ENCODE measurements at regions not wholly inside any gene's neighbourhood (a gene's known extent, or its start where the extent isn't known, plus 50 kb on each side); places are given as distances from the start of the nearest gene placed in this dataset.

GRCh38 chr17:83004791-83005380 lies 74.5 kb upstream of the METRNL start:
- H3K27ac Mint-ChIP-seq (ENCODE audit: unreplicated experiment), result no peak overlapping the region
- H3K27me3 Mint-ChIP-seq (ENCODE audit: insufficient read depth, unreplicated experiment), result no peaks in the 10 kb centered on the region
- no peak overlapping the region for H3K4me3 Mint-ChIP-seq (ENCODE audit: unreplicated experiment)
- intact Hi-C loops (cut with micrococcal nuclease; ENCODE audit: unreplicated experiment), result no loop called here
- no peaks in the 10 kb centered on the region for H3K9me3 Mint-ChIP-seq (ENCODE audit: unreplicated experiment)
- Histone ChIP-seq H3K4me3 (ENCODE audit: low read depth, low read length) (no peak overlapping the region), H3K4me1 (no peaks in the 10 kb centered on the region), H3K27me3 (replicated peaks; ENCODE audit: control insufficient read depth, insufficient read depth, low read length) (no peaks in the 10 kb centered on the region), H3K36me3 (ENCODE audit: control insufficient read depth, insufficient read depth, low read length) (no peaks in the 10 kb centered on the region), H3K9me3 (no peaks in the 10 kb centered on the region)
- CTCF ChIA-PET, result no interaction called here
- BruUV-seq (replicated peaks), result no TSS peak
- TF ChIP-seq CTCF (IDR thresholded peaks at IDR 0.05; ENCODE audit: insufficient read depth in 1 of 2, low read depth in 1 of 2, low read length in 1 of 2, severe bottlenecking in 1 of 2, unreplicated experiment in 1 of 2), result no peak
- H3K36me3 Mint-ChIP-seq (ENCODE audit: insufficient read depth, unreplicated experiment), result no peaks in the 10 kb centered on the region
- POLR2A ChIA-PET, result no interaction called here
- no peak for DNase-seq
- H3K4me1 Mint-ChIP-seq (ENCODE audit: low read depth, unreplicated experiment), result no peaks in the 10 kb centered on the region

GRCh38 chr17:83005639-83006038 lies 73.8 kb upstream of the METRNL start:
- Histone ChIP-seq H3K4me1 (no peaks in the 10 kb centered on the region), H3K36me3 (ENCODE audit: control insufficient read depth, insufficient read depth, low read length) (no peaks in the 10 kb centered on the region), H3K27me3 (replicated peaks; ENCODE audit: control insufficient read depth, insufficient read depth, low read length) (no peaks in the 10 kb centered on the region), H3K4me3 (ENCODE audit: low read depth, low read length) (no peak overlapping the region), H3K9me3 (no peaks in the 10 kb centered on the region)
- no peaks in the 10 kb centered on the region for H3K36me3 Mint-ChIP-seq (ENCODE audit: insufficient read depth, unreplicated experiment)
- no peak for DNase-seq
- intact Hi-C loops (cut with micrococcal nuclease; ENCODE audit: unreplicated experiment), result no loop called here
- H3K9me3 Mint-ChIP-seq (ENCODE audit: unreplicated experiment), result no peaks in the 10 kb centered on the region
- BruUV-seq (replicated peaks), result no TSS peak
- CTCF ChIA-PET, result interaction anchor here (0.7 kb wide), 1 partner anchor 115 kb away, joined by 4 read pairs; no protein-coding TSS in a partner anchor
- H3K27ac Mint-ChIP-seq (ENCODE audit: unreplicated experiment), result no peak overlapping the region
- no peaks in the 10 kb centered on the region for H3K4me1 Mint-ChIP-seq (ENCODE audit: low read depth, unreplicated experiment)
- no peak overlapping the region for H3K4me3 Mint-ChIP-seq (ENCODE audit: unreplicated experiment)
- no peak for TF ChIP-seq CTCF (IDR thresholded peaks at IDR 0.05; ENCODE audit: insufficient read depth in 1 of 2, low read depth in 1 of 2, low read length in 1 of 2, severe bottlenecking in 1 of 2, unreplicated experiment in 1 of 2)
- no peaks in the 10 kb centered on the region for H3K27me3 Mint-ChIP-seq (ENCODE audit: insufficient read depth, unreplicated experiment)
- POLR2A ChIA-PET, result no interaction called here

GRCh38 chr17:83006515-83007455 lies 72.6 kb upstream of the METRNL start:
- Histone ChIP-seq H3K9me3 (no peaks in the 10 kb centered on the region), H3K27me3 (replicated peaks; ENCODE audit: control insufficient read depth, insufficient read depth, low read length) (no peaks in the 10 kb centered on the region), H3K4me1 (no peaks in the 10 kb centered on the region), H3K4me3 (ENCODE audit: low read depth, low read length) (no peak overlapping the region), H3K36me3 (ENCODE audit: control insufficient read depth, insufficient read depth, low read length) (no peaks in the 10 kb centered on the region)
- Mint-ChIP-seq H3K9me3 (ENCODE audit: unreplicated experiment) (no peaks in the 10 kb centered on the region), H3K4me1 (ENCODE audit: low read depth, unreplicated experiment) (no peaks in the 10 kb centered on the region), H3K27ac (ENCODE audit: unreplicated experiment) (no peak overlapping the region), H3K36me3 (ENCODE audit: insufficient read depth, unreplicated experiment) (no peaks in the 10 kb centered on the region), H3K4me3 (ENCODE audit: unreplicated experiment) (no peak overlapping the region), H3K27me3 (ENCODE audit: insufficient read depth, unreplicated experiment) (no peaks in the 10 kb centered on the region)
- ChIA-PET CTCF (no interaction called here), POLR2A (no interaction called here)
- TF ChIP-seq CTCF (IDR thresholded peaks at IDR 0.05; ENCODE audit: insufficient read depth in 1 of 2, low read depth in 1 of 2, low read length in 1 of 2, severe bottlenecking in 1 of 2, unreplicated experiment in 1 of 2), result no peak
- BruUV-seq (replicated peaks), result no TSS peak
- DNase-seq, result no peak
- intact Hi-C loops (cut with micrococcal nuclease; ENCODE audit: unreplicated experiment), result no loop called here
